ENCODE measurements at regions not wholly inside any gene's neighbourhood (a gene's known extent, or its start where the extent isn't known, plus 50 kb on each side); places are given as distances from the start of the nearest gene placed in this dataset.
"Not testable (repeated sequence)": the region's sequence is repeated elsewhere in the genome, so short reads cannot be mapped to it uniquely, and the experiment has no call there.

- Histone ChIP-seq H3K27me3 (no peaks in the 10 kb centered on the region), H3K27ac (no peak overlapping the region), H3K36me3 (ENCODE audit: low read depth, missing control alignments) (no peaks in the 10 kb centered on the region), H3K4me1 (no peaks in the 10 kb centered on the region), H3K9me3 (no peaks in the 10 kb centered on the region), H3K4me3 (no peak overlapping the region)
- TF ChIP-seq POLR2A (IDR thresholded peaks at IDR 0.05) (no peak), CTCF (IDR thresholded peaks at IDR 0.05) (no peak)
- intact Hi-C loops (cut with DNase I; ENCODE audit: low total_unique reads) = no loop called here
- WGBS, 2 donors = 55 to 56% methylated on average over 3 of the region's 3 CpGs
- no peak for DNase-seq
Observed at GRCh38 chr7:65462148-65462716, 88.6 kb downstream of the ZNF92 start.

DNA sequence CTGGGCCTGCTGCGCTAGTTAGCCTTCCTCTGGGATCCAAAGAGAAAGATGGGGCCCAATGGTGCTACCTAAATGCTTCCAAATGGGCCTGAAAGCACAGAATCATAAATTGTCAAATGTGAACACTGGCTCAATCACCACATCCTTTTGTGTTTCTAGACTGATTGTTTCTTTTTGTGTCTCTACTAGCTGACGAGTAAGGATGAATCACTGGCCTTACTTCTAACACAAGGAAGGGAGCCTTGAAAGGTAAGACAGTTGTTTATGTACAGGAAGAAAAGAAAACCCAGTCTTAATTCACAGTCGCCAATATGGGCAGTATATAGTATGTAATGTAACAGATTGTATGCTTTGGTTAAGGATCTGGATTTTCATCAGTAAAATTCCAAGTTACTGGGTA, 89.5 kb downstream of the ZNF92 start:
- Histone ChIP-seq H3K27me3 (no peaks in the 10 kb centered on the region), H3K27ac (no peak overlapping the region), H3K4me1 (no peaks in the 10 kb centered on the region), H3K4me3 (no peak overlapping the region), H3K9me3 (no peaks in the 10 kb centered on the region), H3K36me3 (ENCODE audit: low read depth, missing control alignments) (no peaks in the 10 kb centered on the region)
- TF ChIP-seq POLR2A (IDR thresholded peaks at IDR 0.05) = no peak
- TF ChIP-seq CTCF (IDR thresholded peaks at IDR 0.05) = no peak
- 85 to 94% methylated on average over 3 of the region's 3 CpGs for WGBS, 2 donors
- no peak for DNase-seq
- intact Hi-C loops (cut with DNase I; ENCODE audit: low total_unique reads) = no loop called here

- WGBS, 2 donors = 86 to 89% methylated on average over 14 of the region's 14 CpGs
Observed at GRCh38 chr7:65469919-65470558, 96.4 kb downstream of the ZNF92 start.

DNA sequence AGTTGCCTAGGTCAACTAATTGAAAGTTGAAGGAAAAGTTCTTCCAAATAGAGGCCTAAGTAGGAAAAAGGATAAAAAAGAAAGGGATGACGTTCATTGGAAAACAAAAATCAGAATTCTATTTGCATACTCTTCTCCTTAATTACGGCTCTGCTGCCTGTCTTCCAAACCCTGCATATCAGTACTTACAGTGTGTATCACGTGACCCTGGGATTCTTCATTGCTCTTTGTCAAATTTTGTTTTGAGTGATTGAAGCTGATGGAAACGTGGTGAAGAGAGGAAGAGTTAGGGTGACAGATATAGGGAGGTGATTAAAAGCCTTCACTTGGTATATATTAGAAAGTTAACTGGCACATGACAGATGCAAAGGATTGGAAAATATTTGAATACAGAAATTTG, 97.9 kb downstream of the ZNF92 start:
- H3K9me3 ChIP-seq = no peaks in the 10 kb centered on the region
- no peaks in the 10 kb centered on the region for H3K4me1 ChIP-seq
- DNase-seq = no peak
- H3K27ac ChIP-seq = no peak overlapping the region
- no peak overlapping the region for H3K4me3 ChIP-seq
- H3K27me3 ChIP-seq = no peaks in the 10 kb centered on the region
- intact Hi-C loops (cut with DNase I; ENCODE audit: low total_unique reads) = no loop called here
- TF ChIP-seq POLR2A (IDR thresholded peaks at IDR 0.05) = no peak
- no peak for TF ChIP-seq CTCF (IDR thresholded peaks at IDR 0.05)
- WGBS, 2 donors = 76 to 77% methylated on average over 4 of the region's 4 CpGs
- no peaks in the 10 kb centered on the region for H3K36me3 ChIP-seq (ENCODE audit: low read depth, missing control alignments)

More at GRCh38 chr7:65469919-65470558, 96.4 kb downstream of the ZNF92 start:
- H3K4me3 ChIP-seq; intact Hi-C loops (cut with DNase I; ENCODE audit: low total_unique reads); DNase-seq; H3K27ac ChIP-seq; H3K9me3 ChIP-seq; H3K4me1 ChIP-seq; H3K36me3 ChIP-seq (ENCODE audit: low read depth, missing control alignments); H3K27me3 ChIP-seq: not testable (repeated sequence)

GRCh38 chr7:65475040-65475726, 101.5 kb downstream of the ZNF92 start:
- Histone ChIP-seq H3K36me3 (ENCODE audit: low read depth, missing control alignments) (no peaks in the 10 kb centered on the region), H3K27ac (no peak overlapping the region), H3K27me3 (no peaks in the 10 kb centered on the region), H3K9me3 (no peaks in the 10 kb centered on the region), H3K4me3 (no peak overlapping the region), H3K4me1 (no peaks in the 10 kb centered on the region)
- intact Hi-C loops (cut with DNase I; ENCODE audit: low total_unique reads) = no loop called here
- WGBS, 2 donors = 89 to 90% methylated on average over 4 of the region's 4 CpGs
- TF ChIP-seq CTCF (IDR thresholded peaks at IDR 0.05) (no peak), POLR2A (IDR thresholded peaks at IDR 0.05) (no peak)
- no peak for DNase-seq
